NCI-H1417 treated with DMSO at 0.1 percent for 48 hours (cell line): ENCODE measurements at regions not wholly inside any gene's neighbourhood (a gene's known extent, or its start where the extent isn't known, plus 50 kb on each side); places are given as distances from the start of the nearest gene placed in this dataset.

ENCODE experiments used
- DNase-seq: peaks from one replicate; lab custom pipeline; 2025; lab: John Stamatoyannopoulos, UW

GRCh38 chr18:39976771-39977170 is 1978.3 kb upstream of the PIK3C3 start:
- DNase-seq = no peak

- no peak for DNase-seq
Measured at GRCh38 chr18:39972521-39972920, 1982.5 kb upstream of the PIK3C3 start.

GRCh38 chr18:39969803-39970494 is 1985.1 kb upstream of the PIK3C3 start:
- no peak for DNase-seq

- DNase-seq = no peak
Measured at GRCh38 chr18:39966275-39966674, 1988.8 kb upstream of the PIK3C3 start.

- no peak for DNase-seq
Measured at GRCh38 chr18:39962546-39962945, 1992.5 kb upstream of the PIK3C3 start.

GRCh38 chr18:39960550-39960949 is 1994.5 kb upstream of the PIK3C3 start:
- DNase-seq = no peak

GRCh38 chr18:39959839-39960238 is 1995.2 kb upstream of the PIK3C3 start:
- DNase-seq = no peak

GRCh38 chr18:39958876-39959275 is 1996.2 kb upstream of the PIK3C3 start:
- no peak for DNase-seq

- no peak for DNase-seq
Measured at GRCh38 chr18:39952816-39953215, 2002.2 kb upstream of the PIK3C3 start.

- no peak for DNase-seq
Measured at GRCh38 chr18:39951142-39951720, 2003.8 kb upstream of the PIK3C3 start.

- no peak for DNase-seq
Measured at GRCh38 chr18:39946623-39947061, 2008.4 kb upstream of the PIK3C3 start.

GRCh38 chr18:39945076-39945475 is 2010.0 kb upstream of the PIK3C3 start:
- DNase-seq = no peak

GRCh38 chr18:39942702-39943101 is 2012.3 kb upstream of the PIK3C3 start:
- DNase-seq = no peak

- no peak for DNase-seq
Measured at GRCh38 chr18:39938676-39939608, 2016.1 kb upstream of the PIK3C3 start.

GRCh38 chr18:39935598-39935997 is 2019.4 kb upstream of the PIK3C3 start:
- DNase-seq = no peak

GRCh38 chr18:39918847-39919246 is 2036.2 kb upstream of the PIK3C3 start:
- no peak for DNase-seq

GRCh38 chr18:39913672-39914366 is 2041.2 kb upstream of the PIK3C3 start:
- DNase-seq = no peak

- DNase-seq = no peak
Measured at GRCh38 chr18:39911716-39912115, 2043.3 kb upstream of the PIK3C3 start.

GRCh38 chr18:39909706-39910105 is 2045.3 kb upstream of the PIK3C3 start:
- DNase-seq = peak; percentile 24

GRCh38 chr18:39886136-39886535 is 2068.9 kb upstream of the PIK3C3 start:
- no peak for DNase-seq

GRCh38 chr18:39872651-39873050 is 2082.4 kb upstream of the PIK3C3 start:
- no peak for DNase-seq

GRCh38 chr18:39871961-39872360 is 2083.1 kb upstream of the PIK3C3 start:
- no peak for DNase-seq
